SK-MEL-5 (cell line): ENCODE measurements at regions not wholly inside any gene's neighbourhood (a gene's known extent, or its start where the extent isn't known, plus 50 kb on each side); places are given as distances from the start of the nearest gene placed in this dataset.

Source experiments
- DNase-seq: peaks from one replicate; pipeline ENCODE4 v3.0.0-alpha.2; 2016; ENCODE audit warnings: low read depth, low spot score
- in situ Hi-C: cut with HindIII; loops from 2 replicates; pipeline ENCODE4 v1.10.0; 2016; ENCODE audit warnings: low sequenced_read_pairs, high pct_unique_total_duplicates, low pct_unique_long_range_greater_than_20kb

GRCh38 chr1:2925918-2926317 lies 95.3 kb upstream of the ACTRT2 start:
- no peak for DNase-seq
- in situ Hi-C loops, result no loop called here

DNA sequence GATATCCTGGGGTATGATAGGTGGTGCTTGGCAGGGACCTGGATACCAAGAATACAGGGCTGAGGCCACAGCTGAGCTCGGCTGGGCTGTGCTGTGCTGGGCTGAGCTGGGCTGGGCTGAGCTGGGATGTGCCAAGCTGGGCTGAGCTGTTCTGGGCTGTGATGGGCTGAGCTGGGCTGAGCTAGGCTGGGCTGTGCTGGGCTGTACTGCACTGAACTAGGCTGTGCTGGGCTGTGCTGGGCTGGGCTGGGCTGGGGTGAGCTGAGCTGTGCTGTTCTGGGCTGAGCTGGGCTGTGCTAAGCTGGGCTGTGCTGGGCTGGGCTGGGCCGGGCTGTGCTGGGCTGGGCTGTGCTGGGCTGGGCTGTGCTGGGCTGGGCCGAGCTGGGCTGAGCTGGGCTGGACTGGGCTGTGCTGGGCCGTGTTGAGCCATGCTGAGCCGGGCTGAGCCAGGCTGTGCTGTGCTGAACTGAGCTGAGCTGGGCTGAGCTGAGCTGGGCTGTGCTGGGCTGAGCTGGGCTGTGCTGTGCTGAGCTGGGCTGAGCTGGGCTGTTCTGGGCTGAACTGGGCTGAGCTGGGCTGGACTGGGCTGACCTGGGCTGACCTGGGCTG lies 94.7 kb upstream of the ACTRT2 start:
- no peak for DNase-seq
- in situ Hi-C loops, result no loop called here

GRCh38 chr1:2927393-2928360 lies 93.6 kb upstream of the ACTRT2 start:
- in situ Hi-C loops, result no loop called here
- DNase-seq, result no peak

- in situ Hi-C loops, result no loop called here
- no peak for DNase-seq
These were observed 92.6 kb upstream of the ACTRT2 start for GRCh38 chr1:2928366-2929325.

DNA sequence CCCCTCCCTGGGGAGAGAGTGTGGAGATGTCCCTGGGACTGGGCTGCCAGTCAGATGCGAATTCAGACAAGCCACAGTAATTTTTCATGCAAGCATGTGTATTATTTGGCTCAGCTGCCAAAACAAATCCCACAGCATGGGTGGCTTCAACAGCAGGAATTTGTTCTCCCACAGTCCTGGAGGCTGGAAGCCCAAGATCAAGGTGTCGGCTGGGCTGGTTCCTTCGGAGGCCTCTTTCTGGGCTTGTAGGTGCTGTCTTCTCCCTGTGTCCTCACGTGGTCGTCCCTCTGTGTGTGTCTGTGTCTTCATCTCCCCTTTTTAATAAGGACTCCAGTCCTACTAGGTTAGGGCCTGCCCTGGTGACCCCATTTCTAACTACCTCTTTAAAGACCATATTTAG lies 91.9 kb upstream of the ACTRT2 start:
- DNase-seq, result no peak
- in situ Hi-C loops, result no loop called here

- in situ Hi-C loops, result no loop called here
- DNase-seq, result no peak
These were observed 91.1 kb upstream of the ACTRT2 start for GRCh38 chr1:2930016-2930815.

- no peak for DNase-seq
- in situ Hi-C loops, result no loop called here
These were observed 90.1 kb upstream of the ACTRT2 start for GRCh38 chr1:2930913-2931723.

DNA sequence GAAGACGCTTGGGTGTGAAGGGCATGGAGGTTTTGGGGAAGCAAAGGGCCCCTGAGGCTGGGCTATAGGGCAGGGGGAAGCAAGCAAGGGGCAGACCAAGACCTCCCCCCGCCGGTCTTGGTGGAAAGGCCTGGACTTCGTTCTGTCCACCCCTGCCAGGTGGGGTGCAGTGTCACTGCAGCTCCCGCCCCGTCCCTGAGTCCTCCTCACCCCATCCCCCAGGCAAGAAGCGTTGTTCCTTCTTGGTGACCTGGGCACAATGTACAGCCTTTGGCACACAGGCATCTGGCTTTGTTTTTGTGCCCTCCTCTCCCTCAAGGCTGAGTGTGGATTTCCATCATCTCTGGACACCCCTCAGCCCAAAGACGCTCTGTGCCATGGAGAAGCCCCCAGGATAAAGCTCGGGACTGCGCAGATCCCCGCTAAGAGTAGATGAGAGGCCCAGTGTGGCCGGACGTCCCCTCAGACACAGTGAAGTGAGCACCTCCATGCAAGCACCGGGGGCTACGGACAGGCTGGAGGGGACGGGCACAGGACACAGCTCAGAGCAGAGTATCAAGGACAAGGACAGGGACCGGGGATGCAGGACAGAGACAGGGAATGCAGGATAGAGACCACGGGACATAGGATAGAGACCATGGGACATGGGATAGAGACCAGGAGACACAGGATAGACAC lies 89.4 kb upstream of the ACTRT2 start:
- no peak for DNase-seq
- in situ Hi-C loops, result no loop called here

DNA sequence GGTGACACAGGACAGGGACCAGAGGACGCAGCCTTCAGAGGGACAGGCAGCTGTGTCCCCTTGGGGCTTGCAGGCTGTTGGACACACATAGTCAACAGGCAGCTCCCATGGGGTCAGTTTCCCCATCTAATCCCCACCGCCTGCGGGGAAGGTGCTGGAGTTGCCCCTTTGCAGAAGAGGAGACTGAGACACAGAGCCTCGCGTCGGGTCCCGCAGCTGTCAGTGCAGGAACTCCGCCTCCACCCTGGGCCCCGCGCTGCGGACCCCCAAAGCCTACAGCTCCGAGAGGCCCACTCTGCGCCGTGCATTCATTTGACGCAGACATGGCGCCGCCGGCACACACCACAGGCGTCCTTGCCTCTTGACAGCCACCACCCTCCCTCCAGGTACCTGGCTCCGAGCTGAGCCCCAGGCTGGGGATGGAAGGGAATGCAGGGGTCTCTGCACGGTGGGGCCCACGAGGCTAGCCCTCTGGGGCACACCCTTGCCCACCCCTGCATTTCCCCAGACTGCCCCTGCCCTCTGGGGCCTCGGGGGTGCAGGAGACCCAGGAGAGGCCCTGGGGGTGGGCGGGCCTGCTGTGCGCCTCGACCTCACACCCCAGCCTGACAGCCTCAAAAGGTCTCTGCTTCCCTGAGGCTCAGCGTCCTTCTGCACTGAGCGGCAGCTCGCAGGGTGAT lies 88.5 kb upstream of the ACTRT2 start:
- in situ Hi-C loops, result no loop called here
- DNase-seq, result no peak

- no peak for DNase-seq
- in situ Hi-C loops, result no loop called here
These were observed 87.7 kb upstream of the ACTRT2 start for GRCh38 chr1:2933431-2934155.

- DNase-seq, result no peak
- in situ Hi-C loops, result no loop called here
These were observed 87.1 kb upstream of the ACTRT2 start for GRCh38 chr1:2934156-2934540.

- in situ Hi-C loops, result no loop called here
- no peak for DNase-seq
These were observed 86.6 kb upstream of the ACTRT2 start for GRCh38 chr1:2934642-2935081.

DNA sequence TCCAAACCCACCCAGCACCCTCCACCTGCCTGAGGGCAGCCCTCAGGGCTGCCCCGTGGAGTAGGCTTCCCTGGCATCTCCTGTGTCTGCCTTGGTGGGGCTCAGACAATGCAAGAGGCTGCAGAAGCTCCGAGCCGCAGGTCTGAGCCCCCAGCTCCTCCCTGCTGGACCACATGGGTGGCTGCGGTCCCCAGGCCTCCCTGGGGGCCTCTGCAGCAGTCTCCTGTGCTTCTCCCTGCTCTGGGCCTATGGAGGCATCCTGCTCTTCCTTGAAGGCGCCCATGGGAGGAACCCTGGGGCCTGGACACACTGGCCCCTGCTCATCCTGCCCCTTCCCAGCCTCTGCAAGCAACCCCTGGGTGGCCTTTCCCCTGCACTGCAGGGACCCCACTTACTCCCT lies 86.1 kb upstream of the ACTRT2 start:
- in situ Hi-C loops, result no loop called here
- DNase-seq, result no peak

DNA sequence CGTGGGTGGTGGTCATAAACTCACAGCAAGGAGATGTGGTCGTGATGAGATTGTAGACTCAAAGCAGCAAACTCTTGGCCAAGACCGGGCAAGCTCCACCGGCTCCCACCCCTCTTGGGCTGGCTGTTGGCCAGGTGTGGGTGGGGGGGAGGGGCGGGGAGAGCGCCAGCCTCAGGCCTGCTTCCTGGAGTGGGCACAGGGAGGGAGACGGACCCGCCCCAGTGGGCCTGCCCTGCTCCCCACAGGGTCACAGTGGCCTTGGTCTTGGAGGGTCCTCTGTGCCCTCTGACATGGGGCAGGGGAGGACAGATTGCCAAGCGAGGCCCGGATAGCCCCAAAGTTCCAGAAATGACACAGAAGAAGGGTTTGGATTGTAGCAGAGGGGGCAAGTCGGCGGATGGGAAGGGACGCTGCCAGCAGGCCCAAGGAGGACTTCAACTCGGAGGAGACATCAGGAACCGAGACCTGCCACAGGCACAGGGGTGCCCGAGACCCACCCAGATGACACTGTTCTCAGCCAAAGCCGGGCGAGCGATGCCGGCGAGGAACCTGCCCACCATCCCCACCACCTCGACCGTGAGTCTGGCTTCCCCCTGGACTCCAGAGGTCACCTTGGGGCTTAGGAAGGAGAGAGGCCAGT lies 85.4 kb upstream of the ACTRT2 start:
- in situ Hi-C loops, result no loop called here

More for the DNA sequence above, 85.4 kb upstream of the ACTRT2 start:
- no peak for DNase-seq
